HCT116 (cell line): ENCODE measurements at regions not wholly inside any gene's neighbourhood (a gene's known extent, or its start where the extent isn't known, plus 50 kb on each side); places are given as distances from the start of the nearest gene placed in this dataset.

ENCODE experiments used
- ATAC-seq: fragments of 200-7000 bp; cut with Tn5 transposase; 2 replicates; pipeline ENCODE4 v1.9.1; 2020; ENCODE audit warnings: mild to moderate bottlenecking, moderate library complexity
- BruUV-seq: library from RNA; stranded (reverse); fragments of 400-500 nt; replicated peaks from 2 replicates; lab custom pipeline; 2021; lab: Mats Ljungman, UMichigan
- CTCF ChIA-PET: fragments of 300-600 bp; sonication (Branson Sonifier 250); formaldehyde crosslinking; loops from one replicate; lab custom pipeline; 2021; ENCODE audit warnings: antibody characterized with exemption; lab: Charles Lee
- POLR2A ChIA-PET: fragments of 300-600, 350-600 bp; sonication (Branson Sonifier 250); formaldehyde crosslinking; loops from one replicate; lab custom pipeline; 2021; ENCODE audit warnings: antibody characterized with exemption; lab: Charles Lee
- RAD21 ChIA-PET, 2 experiments: fragments of 300-600 bp; sonication (Branson Sonifier 250); formaldehyde crosslinking; loops; one replicate each; lab custom pipeline; 2023; ENCODE audit warnings: low total read pairs in 2 of 2; ENCODE audit not compliant: uncharacterized antibody in 2 of 2, unreplicated experiment in 2 of 2, low non-redundant PET in 1 of 2; lab: Charles Lee
- DNase-seq: peaks from one replicate; pipeline ENCODE4 v3.0.0-alpha.2; 2010; ENCODE audit warnings: low read depth, low spot score
- H2AFZ ChIP-seq: fragments of 200-600 bp; shearing (Covaris generic), sonication (generic); 2 replicates; pipeline ENCODE4 v1.6.1; 2017; ENCODE audit warnings: low read depth, mixed run types, mixed read lengths, antibody characterized with exemption, low read length; ENCODE audit not compliant: poor library complexity, severe bottlenecking
- H3K27ac ChIP-seq: 2 replicates; pipeline ENCODE4 v1.5.1; 2012; ENCODE audit warnings: low read depth, low read length
- H3K27me3 ChIP-seq: fragments of 200-600 bp; sonication (generic); 2 replicates; pipeline ENCODE4 v1.6.1; 2016; ENCODE audit warnings: mixed run types, low read length, mixed read lengths; ENCODE audit not compliant: insufficient read depth
- H3K36me3 ChIP-seq, 2 experiments: fragments of 200-500 bp in 1 of 2; fragments of 200-600 bp in 1 of 2; sonication (Bioruptor generic) in 1 of 2; sonication (generic) in 1 of 2; 2 replicates each; pipeline versions ENCODE4 v1.5.1 to v1.6.1; 2014 to 2016; ENCODE audit warnings: low read length in 2 of 2, inconsistent platforms in 1 of 2, mixed read lengths in 1 of 2, mixed run types in 1 of 2; ENCODE audit not compliant: insufficient read depth in 2 of 2, control insufficient read depth in 1 of 2
- H3K4me1 ChIP-seq, 2 experiments: fragments of 200-600 bp in 1 of 2; sonication (generic) in 1 of 2; 2 replicates each; pipeline versions ENCODE4 v1.5.1 to v1.6.1; 2012 to 2017; ENCODE audit warnings: low read length in 2 of 2, inconsistent platforms in 1 of 2, mild to moderate bottlenecking in 1 of 2, mixed read lengths in 1 of 2, mixed run types in 1 of 2, moderate library complexity in 1 of 2; ENCODE audit not compliant: insufficient read depth in 2 of 2, control insufficient read depth in 1 of 2
- H3K4me2 ChIP-seq: fragments of 200-600 bp; sonication (generic); 2 replicates; pipeline ENCODE4 v1.6.1; 2017; ENCODE audit warnings: mixed run types, low read length, mixed read lengths
- H3K4me3 ChIP-seq, 2 experiments: fragments of 200-600 bp in 1 of 2; sonication (generic) in 1 of 2; replicated peaks in 1 of 2; 2 replicates each; pipeline ENCODE4 v1.5.1; 2011 to 2016; ENCODE audit warnings: low read length in 2 of 2, control low read depth in 1 of 2, low read depth in 1 of 2, mild to moderate bottlenecking in 1 of 2, mixed read lengths in 1 of 2, mixed run types in 1 of 2
- H3K79me2 ChIP-seq: fragments of 200-600 bp; sonication (generic); 2 replicates; pipeline ENCODE4 v1.6.1; 2017; ENCODE audit warnings: mild to moderate bottlenecking, mixed run types, low read length, moderate library complexity, mixed read lengths; ENCODE audit not compliant: insufficient read depth
- H3K9ac ChIP-seq: fragments of 200-600 bp; sonication (generic); 2 replicates; pipeline ENCODE4 v1.6.1; 2016; ENCODE audit warnings: low read length, mixed read lengths
- H3K9me2 ChIP-seq: fragments of 200-600 bp; sonication (generic), shearing (Covaris generic); 2 replicates; pipeline ENCODE4 v1.6.1; 2017; ENCODE audit warnings: mixed run types, mild to moderate bottlenecking, moderate library complexity; ENCODE audit not compliant: insufficient read depth
- H3K9me3 ChIP-seq, 2 experiments: fragments of 200-500 bp in 1 of 2; fragments of 200-600 bp in 1 of 2; sonication (Bioruptor generic) in 1 of 2; sonication (generic) in 1 of 2; 2 replicates each; pipeline ENCODE4 v1.6.1; 2014 to 2017; ENCODE audit warnings: low read length in 2 of 2, mixed read lengths in 2 of 2, inconsistent platforms in 1 of 2, low read depth in 1 of 2, mild to moderate bottlenecking in 1 of 2, mixed run types in 1 of 2, moderate library complexity in 1 of 2; ENCODE audit not compliant: control insufficient read depth in 1 of 2, insufficient read depth in 1 of 2
- H4K20me1 ChIP-seq: fragments of 200-600 bp; sonication (generic), shearing (Covaris generic); 2 replicates; pipeline ENCODE4 v1.6.1; 2017; ENCODE audit warnings: mixed run types, mild to moderate bottlenecking, moderate library complexity; ENCODE audit not compliant: insufficient read depth
- CBX3 ChIP-seq: IDR thresholded peaks from 2 replicates; pipeline ENCODE4 v1.6.1; 2012; ENCODE audit warnings: low read depth
- CEBPB ChIP-seq: IDR thresholded peaks from 2 replicates; pipeline ENCODE4 v1.6.1; 2012; ENCODE audit warnings: low read depth
- EGR1 ChIP-seq: IDR thresholded peaks from 2 replicates; pipeline ENCODE4 v1.6.1; 2012; ENCODE audit warnings: low read depth
- EZH2phosphoT487 ChIP-seq: fragments of 200-600 bp; IDR thresholded peaks from 2 replicates; pipeline ENCODE4 v1.6.1; 2018; ENCODE audit warnings: antibody characterized with exemption, borderline replicate concordance
- FOSL1 ChIP-seq: IDR thresholded peaks from 2 replicates; pipeline ENCODE4 v1.6.1; 2012; ENCODE audit warnings: low read depth
- JUND ChIP-seq: IDR thresholded peaks from 2 replicates; pipeline ENCODE4 v1.6.1; 2012
- POLR2A ChIP-seq: IDR thresholded peaks from 2 replicates; pipeline ENCODE4 v1.7.0; 2011; ENCODE audit warnings: borderline replicate concordance; ENCODE audit not compliant: insufficient read depth, insufficient read length; ENCODE audit errors: extremely low read depth
- POLR2AphosphoS5 ChIP-seq: IDR thresholded peaks from 2 replicates; pipeline ENCODE4 v1.6.1; 2011; ENCODE audit warnings: mild to moderate bottlenecking, low read depth, low read length, moderate library complexity
- RAD21 ChIP-seq: IDR thresholded peaks from 2 replicates; pipeline ENCODE4 v1.6.1; 2012; ENCODE audit warnings: low read depth, mild to moderate bottlenecking
- SRF ChIP-seq: IDR thresholded peaks from 2 replicates; pipeline ENCODE4 v1.6.1; 2012; ENCODE audit warnings: low read depth
- TCF7L2 ChIP-seq: IDR thresholded peaks from 2 replicates; pipeline ENCODE4 v1.7.0; 2011; ENCODE audit warnings: borderline replicate concordance, inconsistent platforms; ENCODE audit not compliant: insufficient read depth, insufficient read length; ENCODE audit errors: extremely low read depth
- ZFX ChIP-seq: fragments of 450-650 bp; IDR thresholded peaks from 2 replicates; pipeline ENCODE4 v1.6.1; 2017
- ZNF274 ChIP-seq: fragments of 200-500 bp; sonication (Bioruptor generic); IDR thresholded peaks from 2 replicates; pipeline ENCODE4 v1.6.1; 2014; ENCODE audit warnings: mild to moderate bottlenecking, low read depth, low read length, inconsistent platforms
- intact Hi-C: fragments of 100-400 bp; cut with micrococcal nuclease; formaldehyde crosslinking; loops from 2 replicates; pipeline ENCODE4 v1.10.0; 2022
- TF ChIP-seq, protein P1 (sequence below): IDR thresholded peaks from 2 replicates; pipeline ENCODE4 v1.6.1; 2011; ENCODE audit warnings: mild to moderate bottlenecking, low read length, moderate library complexity; ENCODE audit not compliant: insufficient replicate concordance; ENCODE audit errors: extremely low read depth
- TF ChIP-seq, protein P2 (sequence below): IDR thresholded peaks from 2 replicates; pipeline ENCODE4 v1.6.1; 2012
- TF ChIP-seq, protein P3 (sequence below): IDR thresholded peaks from 2 replicates; pipeline ENCODE4 v1.6.1; 2012
- TF ChIP-seq, protein P4 (sequence below), 3 experiments: fragments of 200-600 bp in 1 of 3; sonication (generic) in 1 of 3; IDR thresholded peaks in 2 of 3; conservative IDR thresholded peaks in 1 of 3; 2 replicates each; pipeline ENCODE4 v1.5.1; 2012 to 2017; ENCODE audit warnings: low read depth in 2 of 3, low read length in 2 of 3, antibody characterized with exemption in 1 of 3, borderline replicate concordance in 1 of 3, control low read depth in 1 of 3, mild to moderate bottlenecking in 1 of 3, mixed read lengths in 1 of 3, mixed run types in 1 of 3, moderate library complexity in 1 of 3; ENCODE audit not compliant: insufficient read depth in 1 of 3
- TF ChIP-seq, protein P5 (sequence below): IDR thresholded peaks from 2 replicates; pipeline ENCODE4 v1.6.1; 2012; ENCODE audit warnings: low read depth

DNA sequence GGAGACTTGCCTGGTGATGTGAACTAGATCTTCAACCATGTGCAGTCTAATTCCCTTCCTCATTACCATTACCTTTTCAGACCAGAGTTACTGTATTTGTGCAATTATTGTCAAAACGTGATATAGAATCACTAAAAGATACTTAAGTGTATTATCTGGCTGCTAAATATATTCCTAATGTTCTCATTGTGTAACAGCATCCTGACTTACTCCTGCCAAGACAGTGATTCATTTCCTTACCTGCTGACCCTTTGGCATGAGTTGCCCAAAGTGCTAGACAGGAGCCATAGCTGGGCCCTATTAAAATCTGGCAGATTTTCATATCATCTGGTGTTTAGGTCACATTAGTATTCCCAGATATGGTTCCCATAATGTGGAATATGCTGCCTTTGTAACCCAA is 598.3 kb upstream of the CAMK1G start:
- no TSS peak for BruUV-seq
- H3K4me2 ChIP-seq: no peak overlapping the region
- ATAC-seq (no peak), DNase-seq (no peak)
- no peak overlapping the region for H2AFZ ChIP-seq
- no peaks in the 10 kb centered on the region for H3K27me3 ChIP-seq
- intact Hi-C loops: no loop called here
- no peak overlapping the region for H3K4me3 ChIP-seq
- H3K36me3 ChIP-seq: no peaks in the 10 kb centered on the region
- H4K20me1 ChIP-seq: no peaks in the 10 kb centered on the region
- TF ChIP-seq JUND (no peak), CEBPB (no peak), EGR1 (no peak), TCF7L2 (no peak), POLR2AphosphoS5 (no peak), POLR2A (no peak), CBX3 (no peak), RAD21 (no peak), ZNF274 (no peak), FOSL1 (no peak), EZH2phosphoT487 (no peak), ZFX (no peak), SRF (no peak)
- TF ChIP-seq, protein P1, sequence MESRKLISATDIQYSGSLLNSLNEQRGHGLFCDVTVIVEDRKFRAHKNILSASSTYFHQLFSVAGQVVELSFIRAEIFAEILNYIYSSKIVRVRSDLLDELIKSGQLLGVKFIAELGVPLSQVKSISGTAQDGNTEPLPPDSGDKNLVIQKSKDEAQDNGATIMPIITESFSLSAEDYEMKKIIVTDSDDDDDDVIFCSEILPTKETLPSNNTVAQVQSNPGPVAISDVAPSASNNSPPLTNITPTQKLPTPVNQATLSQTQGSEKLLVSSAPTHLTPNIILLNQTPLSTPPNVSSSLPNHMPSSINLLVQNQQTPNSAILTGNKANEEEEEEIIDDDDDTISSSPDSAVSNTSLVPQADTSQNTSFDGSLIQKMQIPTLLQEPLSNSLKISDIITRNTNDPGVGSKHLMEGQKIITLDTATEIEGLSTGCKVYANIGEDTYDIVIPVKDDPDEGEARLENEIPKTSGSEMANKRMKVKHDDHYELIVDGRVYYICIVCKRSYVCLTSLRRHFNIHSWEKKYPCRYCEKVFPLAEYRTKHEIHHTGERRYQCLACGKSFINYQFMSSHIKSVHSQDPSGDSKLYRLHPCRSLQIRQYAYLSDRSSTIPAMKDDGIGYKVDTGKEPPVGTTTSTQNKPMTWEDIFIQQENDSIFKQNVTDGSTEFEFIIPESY: no peak
- TF ChIP-seq, protein P2, sequence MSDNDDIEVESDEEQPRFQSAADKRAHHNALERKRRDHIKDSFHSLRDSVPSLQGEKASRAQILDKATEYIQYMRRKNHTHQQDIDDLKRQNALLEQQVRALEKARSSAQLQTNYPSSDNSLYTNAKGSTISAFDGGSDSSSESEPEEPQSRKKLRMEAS: no peak
- TF ChIP-seq, protein P3, sequence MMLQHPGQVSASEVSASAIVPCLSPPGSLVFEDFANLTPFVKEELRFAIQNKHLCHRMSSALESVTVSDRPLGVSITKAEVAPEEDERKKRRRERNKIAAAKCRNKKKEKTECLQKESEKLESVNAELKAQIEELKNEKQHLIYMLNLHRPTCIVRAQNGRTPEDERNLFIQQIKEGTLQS: no peak
- TF ChIP-seq, protein P4, sequence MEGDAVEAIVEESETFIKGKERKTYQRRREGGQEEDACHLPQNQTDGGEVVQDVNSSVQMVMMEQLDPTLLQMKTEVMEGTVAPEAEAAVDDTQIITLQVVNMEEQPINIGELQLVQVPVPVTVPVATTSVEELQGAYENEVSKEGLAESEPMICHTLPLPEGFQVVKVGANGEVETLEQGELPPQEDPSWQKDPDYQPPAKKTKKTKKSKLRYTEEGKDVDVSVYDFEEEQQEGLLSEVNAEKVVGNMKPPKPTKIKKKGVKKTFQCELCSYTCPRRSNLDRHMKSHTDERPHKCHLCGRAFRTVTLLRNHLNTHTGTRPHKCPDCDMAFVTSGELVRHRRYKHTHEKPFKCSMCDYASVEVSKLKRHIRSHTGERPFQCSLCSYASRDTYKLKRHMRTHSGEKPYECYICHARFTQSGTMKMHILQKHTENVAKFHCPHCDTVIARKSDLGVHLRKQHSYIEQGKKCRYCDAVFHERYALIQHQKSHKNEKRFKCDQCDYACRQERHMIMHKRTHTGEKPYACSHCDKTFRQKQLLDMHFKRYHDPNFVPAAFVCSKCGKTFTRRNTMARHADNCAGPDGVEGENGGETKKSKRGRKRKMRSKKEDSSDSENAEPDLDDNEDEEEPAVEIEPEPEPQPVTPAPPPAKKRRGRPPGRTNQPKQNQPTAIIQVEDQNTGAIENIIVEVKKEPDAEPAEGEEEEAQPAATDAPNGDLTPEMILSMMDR (IDR thresholded peaks at IDR 0.05 in 2 of 3, conservative IDR thresholded peaks at IDR 0.05 in 1 of 3; ENCODE audit: borderline replicate concordance in 1 of 3, insufficient read depth in 1 of 3, low read depth in 2 of 3, low read length in 2 of 3): no peak
- TF ChIP-seq, protein P5, sequence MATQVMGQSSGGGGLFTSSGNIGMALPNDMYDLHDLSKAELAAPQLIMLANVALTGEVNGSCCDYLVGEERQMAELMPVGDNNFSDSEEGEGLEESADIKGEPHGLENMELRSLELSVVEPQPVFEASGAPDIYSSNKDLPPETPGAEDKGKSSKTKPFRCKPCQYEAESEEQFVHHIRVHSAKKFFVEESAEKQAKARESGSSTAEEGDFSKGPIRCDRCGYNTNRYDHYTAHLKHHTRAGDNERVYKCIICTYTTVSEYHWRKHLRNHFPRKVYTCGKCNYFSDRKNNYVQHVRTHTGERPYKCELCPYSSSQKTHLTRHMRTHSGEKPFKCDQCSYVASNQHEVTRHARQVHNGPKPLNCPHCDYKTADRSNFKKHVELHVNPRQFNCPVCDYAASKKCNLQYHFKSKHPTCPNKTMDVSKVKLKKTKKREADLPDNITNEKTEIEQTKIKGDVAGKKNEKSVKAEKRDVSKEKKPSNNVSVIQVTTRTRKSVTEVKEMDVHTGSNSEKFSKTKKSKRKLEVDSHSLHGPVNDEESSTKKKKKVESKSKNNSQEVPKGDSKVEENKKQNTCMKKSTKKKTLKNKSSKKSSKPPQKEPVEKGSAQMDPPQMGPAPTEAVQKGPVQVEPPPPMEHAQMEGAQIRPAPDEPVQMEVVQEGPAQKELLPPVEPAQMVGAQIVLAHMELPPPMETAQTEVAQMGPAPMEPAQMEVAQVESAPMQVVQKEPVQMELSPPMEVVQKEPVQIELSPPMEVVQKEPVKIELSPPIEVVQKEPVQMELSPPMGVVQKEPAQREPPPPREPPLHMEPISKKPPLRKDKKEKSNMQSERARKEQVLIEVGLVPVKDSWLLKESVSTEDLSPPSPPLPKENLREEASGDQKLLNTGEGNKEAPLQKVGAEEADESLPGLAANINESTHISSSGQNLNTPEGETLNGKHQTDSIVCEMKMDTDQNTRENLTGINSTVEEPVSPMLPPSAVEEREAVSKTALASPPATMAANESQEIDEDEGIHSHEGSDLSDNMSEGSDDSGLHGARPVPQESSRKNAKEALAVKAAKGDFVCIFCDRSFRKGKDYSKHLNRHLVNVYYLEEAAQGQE: no peak
- H3K79me2 ChIP-seq: no peaks in the 10 kb centered on the region
- no peak overlapping the region for H3K27ac ChIP-seq
- ChIA-PET RAD21 (no interaction called here), CTCF (no interaction called here), POLR2A (no interaction called here)
- no peaks in the 10 kb centered on the region for H3K9me3 ChIP-seq
- no peaks in the 10 kb centered on the region for H3K9me2 ChIP-seq
- H3K9ac ChIP-seq: no peak overlapping the region
- H3K4me1 ChIP-seq: no peaks in the 10 kb centered on the region
